Lower leg skin (tissue), 3 donors: ENCODE measurements at regions not wholly inside any gene's neighbourhood (a gene's known extent, or its start where the extent isn't known, plus 50 kb on each side); places are given as distances from the start of the nearest gene placed in this dataset.

ENCODE experiments used
- POLR2A ChIP-seq, 2 donors: fragments of 450-650 bp; IDR thresholded peaks; one replicate each; pipeline ENCODE4 v1.6.1; 2016 to 2017; ENCODE audit warnings: antibody characterized with exemption in 2 of 2, mild to moderate bottlenecking in 1 of 2, moderate library complexity in 1 of 2
- TF ChIP-seq, protein P1 (sequence below), 3 donors: fragments of 450-650 bp; IDR thresholded peaks; one replicate each; pipeline ENCODE4 v1.5.1; 2016; ENCODE audit warnings: antibody characterized with exemption in 3 of 3, mild to moderate bottlenecking in 3 of 3, moderate library complexity in 2 of 3

DNA sequence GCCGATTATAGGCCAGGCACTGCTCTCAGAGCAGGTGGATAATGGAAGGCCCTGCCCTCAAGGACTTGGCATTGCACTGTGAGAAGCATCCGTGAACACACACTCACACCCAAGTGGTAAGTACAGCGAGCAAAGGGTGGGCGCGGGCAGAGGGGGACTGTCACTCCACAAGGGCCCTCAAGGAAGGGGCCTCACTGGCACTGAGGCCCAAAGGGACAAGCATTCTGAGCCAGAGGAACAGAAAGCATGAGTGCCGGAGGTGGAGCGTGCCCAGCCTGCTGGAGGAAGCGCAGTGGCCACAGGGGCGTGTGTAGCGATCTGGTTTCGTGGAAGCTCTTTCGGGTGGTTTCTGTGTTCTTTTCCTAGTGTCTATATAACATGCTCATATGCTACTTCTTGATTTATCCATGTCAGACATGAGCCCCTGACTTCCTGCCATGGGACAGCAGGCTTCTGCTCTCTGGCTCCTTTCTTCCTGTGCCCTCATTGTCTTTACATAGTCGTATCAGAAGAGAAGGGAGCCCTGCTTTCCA is 132.7 kb upstream of the ASB18 start:
- TF ChIP-seq, protein P1, sequence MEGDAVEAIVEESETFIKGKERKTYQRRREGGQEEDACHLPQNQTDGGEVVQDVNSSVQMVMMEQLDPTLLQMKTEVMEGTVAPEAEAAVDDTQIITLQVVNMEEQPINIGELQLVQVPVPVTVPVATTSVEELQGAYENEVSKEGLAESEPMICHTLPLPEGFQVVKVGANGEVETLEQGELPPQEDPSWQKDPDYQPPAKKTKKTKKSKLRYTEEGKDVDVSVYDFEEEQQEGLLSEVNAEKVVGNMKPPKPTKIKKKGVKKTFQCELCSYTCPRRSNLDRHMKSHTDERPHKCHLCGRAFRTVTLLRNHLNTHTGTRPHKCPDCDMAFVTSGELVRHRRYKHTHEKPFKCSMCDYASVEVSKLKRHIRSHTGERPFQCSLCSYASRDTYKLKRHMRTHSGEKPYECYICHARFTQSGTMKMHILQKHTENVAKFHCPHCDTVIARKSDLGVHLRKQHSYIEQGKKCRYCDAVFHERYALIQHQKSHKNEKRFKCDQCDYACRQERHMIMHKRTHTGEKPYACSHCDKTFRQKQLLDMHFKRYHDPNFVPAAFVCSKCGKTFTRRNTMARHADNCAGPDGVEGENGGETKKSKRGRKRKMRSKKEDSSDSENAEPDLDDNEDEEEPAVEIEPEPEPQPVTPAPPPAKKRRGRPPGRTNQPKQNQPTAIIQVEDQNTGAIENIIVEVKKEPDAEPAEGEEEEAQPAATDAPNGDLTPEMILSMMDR (IDR thresholded peaks at IDR 0.05): no peak
- no peak for TF ChIP-seq POLR2A (IDR thresholded peaks at IDR 0.05)
